ENCODE measurements at regions not wholly inside any gene's neighbourhood (a gene's known extent, or its start where the extent isn't known, plus 50 kb on each side); places are given as distances from the start of the nearest gene placed in this dataset.
"Not testable (repeated sequence)": the region's sequence is repeated elsewhere in the genome, so short reads cannot be mapped to it uniquely, and the experiment has no call there.

DNA sequence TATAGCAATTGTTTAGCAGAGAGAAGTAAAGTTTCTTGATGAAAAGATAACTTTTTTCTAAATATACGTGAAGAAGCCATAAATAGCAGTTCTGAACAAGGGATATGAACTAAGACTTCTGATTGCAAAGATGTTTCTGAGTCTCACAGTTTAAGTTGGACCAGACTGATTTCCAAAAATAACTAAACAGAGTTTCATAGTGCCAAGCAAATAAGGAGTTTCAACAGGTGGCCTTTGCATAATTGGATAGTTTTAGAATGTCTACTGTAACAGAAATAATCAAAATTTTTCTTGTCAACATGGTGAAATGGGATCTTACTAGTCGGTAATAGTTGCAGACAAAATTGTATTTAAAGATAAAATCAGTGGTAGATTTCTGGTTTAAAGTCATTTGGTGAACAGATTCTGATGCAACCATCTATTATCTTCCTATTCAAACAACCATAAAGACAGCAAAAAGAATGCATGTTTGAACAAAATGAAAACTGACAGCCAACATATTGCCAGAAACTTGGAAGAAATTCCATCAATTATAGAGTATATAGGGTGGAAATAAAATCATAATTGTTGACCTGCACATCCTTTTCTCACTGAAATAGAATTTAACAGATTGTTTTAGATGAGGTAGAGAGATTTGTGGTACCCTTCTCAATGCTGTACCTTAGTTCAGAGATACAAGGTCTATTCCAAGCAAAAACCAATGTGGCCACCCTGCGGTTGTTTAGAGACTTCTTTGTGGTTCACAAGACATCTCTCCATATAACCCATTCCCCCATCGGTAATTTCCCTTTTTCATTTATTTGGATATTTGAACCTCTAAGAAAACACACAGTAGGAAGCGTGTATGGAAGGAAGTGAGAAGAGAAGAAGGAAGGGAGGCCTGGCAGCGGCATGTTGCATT lies 275.3 kb downstream of the COG6 start:
- no peak overlapping the region for H3K27ac ChIP-seq
- TF ChIP-seq EZH2 (IDR thresholded peaks at IDR 0.05; ENCODE audit: borderline replicate concordance): no peak
- TF ChIP-seq, protein P1, sequence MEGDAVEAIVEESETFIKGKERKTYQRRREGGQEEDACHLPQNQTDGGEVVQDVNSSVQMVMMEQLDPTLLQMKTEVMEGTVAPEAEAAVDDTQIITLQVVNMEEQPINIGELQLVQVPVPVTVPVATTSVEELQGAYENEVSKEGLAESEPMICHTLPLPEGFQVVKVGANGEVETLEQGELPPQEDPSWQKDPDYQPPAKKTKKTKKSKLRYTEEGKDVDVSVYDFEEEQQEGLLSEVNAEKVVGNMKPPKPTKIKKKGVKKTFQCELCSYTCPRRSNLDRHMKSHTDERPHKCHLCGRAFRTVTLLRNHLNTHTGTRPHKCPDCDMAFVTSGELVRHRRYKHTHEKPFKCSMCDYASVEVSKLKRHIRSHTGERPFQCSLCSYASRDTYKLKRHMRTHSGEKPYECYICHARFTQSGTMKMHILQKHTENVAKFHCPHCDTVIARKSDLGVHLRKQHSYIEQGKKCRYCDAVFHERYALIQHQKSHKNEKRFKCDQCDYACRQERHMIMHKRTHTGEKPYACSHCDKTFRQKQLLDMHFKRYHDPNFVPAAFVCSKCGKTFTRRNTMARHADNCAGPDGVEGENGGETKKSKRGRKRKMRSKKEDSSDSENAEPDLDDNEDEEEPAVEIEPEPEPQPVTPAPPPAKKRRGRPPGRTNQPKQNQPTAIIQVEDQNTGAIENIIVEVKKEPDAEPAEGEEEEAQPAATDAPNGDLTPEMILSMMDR (IDR thresholded peaks at IDR 0.05; ENCODE audit: poor library complexity): no peak
- TF ChIP-seq EZH2phosphoT487 (IDR thresholded peaks at IDR 0.05; ENCODE audit: low read depth, severe bottlenecking, unreplicated experiment): no peak
- no peak for DNase-seq (ENCODE audit: low spot score)
- H4K20me1 ChIP-seq (ENCODE audit: insufficient read depth, poor library complexity, severe bottlenecking): no peaks in the 10 kb centered on the region
- H3K9me2 ChIP-seq (replicated peaks; ENCODE audit: insufficient read depth): no peaks in the 10 kb centered on the region
- H3K4me2 ChIP-seq: no peak overlapping the region
- no peaks in the 10 kb centered on the region for H3K9me3 ChIP-seq (ENCODE audit: low read depth)
- 77% methylated on average over 6 of the region's 6 CpGs for WGBS (ENCODE audit: low lambda C conversion rate, missing lambda C conversion rate)
- no peaks in the 10 kb centered on the region for H3K36me3 ChIP-seq (replicated peaks; ENCODE audit: insufficient read depth, low read depth)
- no peak overlapping the region for H3K4me3 ChIP-seq
- H3K27me3 ChIP-seq: no peaks in the 10 kb centered on the region
- no peak overlapping the region for H2AFZ ChIP-seq
- H3K79me2 ChIP-seq: no peaks in the 10 kb centered on the region
- no peaks in the 10 kb centered on the region for H3K4me1 ChIP-seq (ENCODE audit: insufficient read depth)

DNA sequence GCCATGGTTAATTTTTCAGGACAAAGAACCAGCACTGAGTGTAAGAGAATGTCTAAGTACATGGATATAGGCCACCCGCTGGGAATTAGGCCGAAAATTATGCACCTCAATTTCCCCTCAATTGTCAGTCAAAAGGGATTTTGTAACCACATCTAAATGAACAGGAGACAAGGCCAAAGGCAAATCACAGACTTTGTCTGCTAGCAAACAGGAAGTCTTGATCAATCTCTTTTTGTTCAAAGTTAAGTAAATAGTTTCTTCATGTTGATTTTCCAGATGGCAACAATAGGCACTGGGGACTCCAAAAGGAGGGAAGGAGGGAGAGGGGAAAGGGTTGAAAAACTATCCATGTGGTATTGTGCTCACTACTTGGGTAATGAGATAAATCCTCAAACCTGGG lies 276.0 kb downstream of the COG6 start:
- H3K27me3 ChIP-seq: no peaks in the 10 kb centered on the region
- no peak overlapping the region for H3K4me2 ChIP-seq
- H3K4me3 ChIP-seq: no peak overlapping the region
- WGBS (ENCODE audit: low lambda C conversion rate, missing lambda C conversion rate): 65% methylated on average over 2 of the region's 2 CpGs
- no peaks in the 10 kb centered on the region for H3K79me2 ChIP-seq
- DNase-seq (ENCODE audit: low spot score): no peak
- TF ChIP-seq EZH2 (IDR thresholded peaks at IDR 0.05; ENCODE audit: borderline replicate concordance) (no peak), EZH2phosphoT487 (IDR thresholded peaks at IDR 0.05; ENCODE audit: low read depth, severe bottlenecking, unreplicated experiment) (no peak)
- TF ChIP-seq, protein P1 (IDR thresholded peaks at IDR 0.05; ENCODE audit: poor library complexity): no peak
- no peaks in the 10 kb centered on the region for H4K20me1 ChIP-seq (ENCODE audit: insufficient read depth, poor library complexity, severe bottlenecking)
- H3K36me3 ChIP-seq (replicated peaks; ENCODE audit: insufficient read depth, low read depth): no peaks in the 10 kb centered on the region
- H3K4me1 ChIP-seq (ENCODE audit: insufficient read depth): no peaks in the 10 kb centered on the region
- H2AFZ ChIP-seq: no peak overlapping the region
- H3K9me2 ChIP-seq (replicated peaks; ENCODE audit: insufficient read depth): no peaks in the 10 kb centered on the region
- no peaks in the 10 kb centered on the region for H3K9me3 ChIP-seq (ENCODE audit: low read depth)
- H3K27ac ChIP-seq: no peak overlapping the region

GRCh38 chr13:39932514-39932913 lies 277.1 kb downstream of the COG6 start:
- H2AFZ ChIP-seq; H3K79me2 ChIP-seq; H3K4me2 ChIP-seq; H3K4me3 ChIP-seq; DNase-seq (ENCODE audit: low spot score); H3K36me3 ChIP-seq (replicated peaks; ENCODE audit: insufficient read depth, low read depth); H3K27ac ChIP-seq; H4K20me1 ChIP-seq (ENCODE audit: insufficient read depth, poor library complexity, severe bottlenecking); H3K27me3 ChIP-seq; H3K9me2 ChIP-seq (replicated peaks; ENCODE audit: insufficient read depth); H3K4me1 ChIP-seq (ENCODE audit: insufficient read depth); H3K9me3 ChIP-seq (ENCODE audit: low read depth): not testable (repeated sequence)
- 49% methylated on average over 2 of the region's 2 CpGs for WGBS (ENCODE audit: low lambda C conversion rate, missing lambda C conversion rate)

DNA sequence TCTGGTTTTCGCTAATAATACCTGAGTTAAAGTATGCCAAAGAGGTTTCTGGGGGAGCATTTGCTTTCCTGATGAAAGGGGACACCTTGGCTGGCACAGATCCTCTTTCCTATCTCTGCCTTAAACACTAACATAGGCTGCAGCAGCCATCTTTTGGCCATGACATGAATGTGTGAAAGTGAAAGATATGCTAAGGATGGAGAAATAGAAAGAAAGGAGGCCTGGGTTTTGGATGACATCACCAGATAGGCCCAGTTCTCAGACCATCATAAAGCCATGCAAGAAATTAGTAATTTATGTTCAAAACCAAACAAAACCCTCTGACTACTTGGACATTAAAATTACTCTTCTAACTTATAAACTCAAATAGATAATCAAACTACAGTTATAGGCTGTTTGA lies 279.7 kb downstream of the COG6 start:
- WGBS (ENCODE audit: low lambda C conversion rate, missing lambda C conversion rate): 0% methylated on average over 1 of the region's 1 CpG
- Histone ChIP-seq H4K20me1 (ENCODE audit: insufficient read depth, poor library complexity, severe bottlenecking) (no peaks in the 10 kb centered on the region), H3K4me1 (ENCODE audit: insufficient read depth) (no peaks in the 10 kb centered on the region)

More for the DNA sequence above, 279.7 kb downstream of the COG6 start:
- no peaks in the 10 kb centered on the region for H3K36me3 ChIP-seq (replicated peaks; ENCODE audit: insufficient read depth, low read depth)
- DNase-seq (ENCODE audit: low spot score): no peak
- no peak overlapping the region for H3K4me3 ChIP-seq
- no peak overlapping the region for H3K4me2 ChIP-seq
- no peak overlapping the region for H2AFZ ChIP-seq
- H3K79me2 ChIP-seq: no peaks in the 10 kb centered on the region
- TF ChIP-seq EZH2 (IDR thresholded peaks at IDR 0.05; ENCODE audit: borderline replicate concordance) (no peak), EZH2phosphoT487 (IDR thresholded peaks at IDR 0.05; ENCODE audit: low read depth, severe bottlenecking, unreplicated experiment) (no peak)
- TF ChIP-seq, protein P1 (IDR thresholded peaks at IDR 0.05; ENCODE audit: poor library complexity): no peak
- no peak overlapping the region for H3K27ac ChIP-seq
- H3K9me3 ChIP-seq (ENCODE audit: low read depth): no peaks in the 10 kb centered on the region
- no peaks in the 10 kb centered on the region for H3K27me3 ChIP-seq
- no peaks in the 10 kb centered on the region for H3K9me2 ChIP-seq (replicated peaks; ENCODE audit: insufficient read depth)
